ENCODE measurements at regions not wholly inside any gene's neighbourhood (a gene's known extent, or its start where the extent isn't known, plus 50 kb on each side); places are given as distances from the start of the nearest gene placed in this dataset.
"Not testable (repeated sequence)": the region's sequence is repeated elsewhere in the genome, so short reads cannot be mapped to it uniquely, and the experiment has no call there.

DNA sequence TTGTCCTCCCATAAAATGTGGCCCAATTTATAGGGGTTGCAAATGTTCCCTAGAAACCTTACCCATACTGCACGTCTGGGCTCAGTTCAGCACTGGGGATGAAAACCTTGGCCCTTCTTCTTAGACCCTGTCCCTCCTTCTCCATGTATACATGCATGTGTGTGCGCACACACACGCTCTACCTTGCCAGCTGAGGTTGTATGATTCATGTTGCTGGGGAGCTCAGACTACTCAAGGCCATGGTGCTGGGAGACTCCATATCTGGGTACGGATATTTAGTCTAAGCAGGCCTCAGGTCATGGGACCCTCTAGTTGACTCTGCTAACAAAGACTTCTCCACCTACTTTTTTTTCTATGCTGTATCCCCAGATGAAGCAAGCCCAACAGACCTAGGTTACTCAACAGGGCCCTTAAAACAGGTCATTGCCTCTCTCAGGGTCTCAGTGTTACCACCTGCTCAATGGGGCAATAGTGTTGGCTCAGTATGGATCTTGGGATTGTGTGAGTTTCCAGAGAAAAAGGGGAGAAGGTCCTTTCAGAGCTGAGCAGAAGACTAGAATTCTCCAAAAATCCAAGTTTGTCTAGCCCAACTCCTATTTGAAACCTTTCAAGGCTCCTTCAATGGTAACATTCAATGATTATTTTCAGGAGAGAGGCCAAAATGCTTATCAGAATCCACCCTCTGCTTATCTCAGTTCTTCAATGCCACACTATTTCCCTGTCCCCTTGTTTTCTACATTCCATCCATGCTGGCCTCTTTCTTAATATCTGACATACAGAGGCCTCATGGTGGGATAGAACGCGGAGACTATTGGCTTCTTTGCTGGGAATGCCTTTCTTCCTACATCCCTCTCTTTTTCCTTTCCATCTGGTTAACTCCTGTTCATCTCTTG lies 123.6 kb upstream of the PITX1 start:
- DNase-seq (ENCODE audit: low read depth in 2 of 2) = no peak

- no peak for DNase-seq (ENCODE audit: low read depth in 2 of 2)
Observed at GRCh38 chr5:135156715-135157404, 122.8 kb upstream of the PITX1 start.

DNA sequence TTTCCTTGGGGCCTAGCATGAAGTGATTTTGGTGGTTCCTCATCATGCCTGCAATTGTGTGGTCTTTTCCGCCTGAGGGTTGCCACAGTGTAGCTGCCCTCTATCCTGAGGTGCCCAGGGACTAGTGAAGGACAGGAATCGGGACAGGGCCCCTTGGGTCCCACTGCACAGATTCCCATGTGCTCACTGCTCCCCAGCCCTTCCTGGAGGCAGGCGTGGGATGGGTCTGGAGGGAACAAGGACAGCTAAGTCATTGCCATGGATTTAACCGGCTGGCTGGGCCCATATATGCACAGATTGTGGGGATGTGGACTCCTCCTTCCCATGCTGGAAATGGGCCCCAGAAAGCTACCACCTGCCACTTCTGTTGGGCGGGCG lies 122.3 kb upstream of the PITX1 start:
- no peak for DNase-seq (ENCODE audit: low read depth in 2 of 2)

- no peak for DNase-seq (ENCODE audit: low read depth in 2 of 2)
Observed at GRCh38 chr5:135155616-135156214, 121.7 kb upstream of the PITX1 start.

DNA sequence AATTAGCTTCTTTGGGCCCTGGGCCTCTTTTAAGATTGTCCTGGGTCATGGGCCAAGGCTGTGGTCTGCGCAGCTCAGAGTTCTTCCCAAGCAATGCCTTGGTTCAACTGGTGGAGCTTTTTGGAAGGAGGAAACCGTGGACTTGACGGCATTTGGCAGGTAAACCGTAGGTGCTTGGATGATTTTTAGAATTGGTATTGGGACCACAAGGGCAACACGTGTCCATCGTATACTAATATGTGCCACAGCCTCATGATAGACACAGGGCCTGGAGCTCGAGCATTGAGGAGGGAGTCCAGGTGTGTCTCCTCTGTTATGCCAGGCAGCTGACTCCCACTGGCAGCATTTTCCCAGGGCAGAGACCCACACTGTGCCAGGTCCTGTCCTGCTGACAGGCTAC lies 120.9 kb upstream of the PITX1 start:
- DNase-seq (ENCODE audit: low read depth in 2 of 2) = no peak

DNA sequence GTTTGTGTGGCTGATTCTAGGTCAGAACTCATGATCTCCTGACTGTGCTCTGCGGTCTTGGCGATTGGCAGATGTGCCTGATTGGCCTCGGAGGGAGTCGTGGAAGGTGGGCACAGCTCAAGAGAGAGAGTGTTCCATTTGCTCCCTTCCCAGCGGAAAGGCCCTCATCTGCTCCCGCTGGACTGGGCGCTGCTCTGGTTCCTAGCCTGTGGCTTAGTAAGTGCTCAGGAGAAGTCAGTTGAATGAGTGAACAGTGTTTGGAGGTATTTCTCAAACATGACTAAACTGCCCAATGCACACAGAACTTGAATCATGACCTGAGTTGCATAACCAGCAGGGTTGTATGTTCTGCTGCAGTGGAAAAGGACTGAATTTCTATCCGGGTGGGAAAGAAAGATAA lies 120.2 kb upstream of the PITX1 start:
- DNase-seq (ENCODE audit: low read depth in 2 of 2) = no peak

DNA sequence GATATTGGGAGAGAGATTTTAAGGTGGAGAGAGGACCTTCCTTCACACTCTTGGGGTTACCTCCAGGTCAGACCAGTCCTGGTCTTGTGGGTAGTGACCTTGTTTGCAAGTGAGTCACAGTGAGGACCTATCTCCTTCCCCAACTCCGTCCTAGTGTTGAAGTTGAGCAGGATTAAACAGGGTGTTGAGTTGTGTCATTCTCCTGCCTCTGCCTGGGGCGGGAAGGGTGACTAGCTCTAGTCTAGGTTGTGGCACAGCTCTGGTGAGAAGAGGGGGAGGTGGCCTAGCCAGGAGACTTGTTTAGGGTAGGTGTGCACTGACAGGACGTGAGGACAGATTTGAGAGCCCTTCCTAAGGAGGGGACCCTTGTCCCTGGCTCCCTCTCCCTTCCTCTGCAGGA lies 119.6 kb upstream of the PITX1 start:
- no peak for DNase-seq (ENCODE audit: low read depth in 2 of 2)

- no peak for DNase-seq (ENCODE audit: low read depth in 2 of 2)
Observed at GRCh38 chr5:135153259-135153658, 119.2 kb upstream of the PITX1 start.

DNA sequence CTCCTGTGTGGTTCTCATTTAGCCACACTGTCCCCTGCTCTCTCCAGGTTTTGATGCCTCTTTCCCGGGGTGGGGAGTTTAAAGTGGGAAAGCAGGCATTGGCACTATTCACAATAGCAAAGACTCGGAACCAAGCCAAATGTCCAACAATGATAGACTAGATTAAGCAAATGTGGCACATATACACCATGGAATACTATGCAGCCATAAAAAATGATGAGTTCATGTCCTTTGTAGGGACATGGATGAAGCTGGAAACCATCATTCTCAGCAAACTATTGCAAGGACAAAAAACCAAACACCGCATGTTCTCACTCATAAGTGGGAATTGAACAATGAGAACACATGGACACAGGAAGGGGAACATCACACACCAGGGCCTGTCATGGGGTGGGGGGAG lies 117.6 kb upstream of the PITX1 start:
- DNase-seq (ENCODE audit: low read depth in 2 of 2) = not testable (repeated sequence)

DNA sequence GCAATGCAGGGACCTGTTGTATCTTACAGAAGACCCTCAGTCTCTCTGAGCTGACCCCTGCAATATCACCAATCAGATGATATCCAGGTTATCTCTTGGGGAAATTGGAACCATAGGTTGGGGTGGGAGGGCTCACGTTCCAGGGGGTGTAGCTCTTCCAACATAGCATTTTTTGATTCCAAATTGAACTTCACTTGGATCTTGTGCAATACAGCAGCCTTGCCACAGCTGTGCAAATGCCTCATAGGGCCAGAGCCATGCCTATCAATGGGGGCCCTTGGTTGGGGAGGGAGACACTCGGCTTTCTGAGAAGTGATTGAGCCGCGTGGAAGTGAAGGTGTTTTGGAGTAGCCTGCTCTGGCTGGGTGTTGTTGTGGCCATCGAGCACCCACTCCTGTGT lies 117.2 kb upstream of the PITX1 start:
- DNase-seq (ENCODE audit: low read depth in 2 of 2) = no peak

DNA sequence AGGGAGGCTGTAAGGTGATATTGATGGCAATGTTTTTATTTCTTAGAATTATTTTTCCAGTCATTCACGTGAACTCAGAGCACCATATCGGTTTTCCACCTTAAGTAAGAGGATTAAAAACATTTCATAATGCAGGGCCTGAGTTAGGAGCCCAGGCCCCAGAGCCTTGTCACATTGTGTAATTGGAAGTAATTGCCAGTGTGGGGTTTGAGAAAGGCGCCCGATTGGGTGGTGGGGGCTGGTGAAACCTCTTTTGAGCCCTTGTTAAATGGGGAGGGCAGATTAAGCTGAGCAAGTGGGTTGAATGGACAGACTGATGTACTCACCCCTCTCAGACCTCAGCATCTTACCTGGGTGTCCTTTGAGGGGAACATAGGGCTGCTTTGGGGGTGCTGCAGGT lies 116.7 kb upstream of the PITX1 start:
- DNase-seq (ENCODE audit: low read depth in 2 of 2) = no peak

DNA sequence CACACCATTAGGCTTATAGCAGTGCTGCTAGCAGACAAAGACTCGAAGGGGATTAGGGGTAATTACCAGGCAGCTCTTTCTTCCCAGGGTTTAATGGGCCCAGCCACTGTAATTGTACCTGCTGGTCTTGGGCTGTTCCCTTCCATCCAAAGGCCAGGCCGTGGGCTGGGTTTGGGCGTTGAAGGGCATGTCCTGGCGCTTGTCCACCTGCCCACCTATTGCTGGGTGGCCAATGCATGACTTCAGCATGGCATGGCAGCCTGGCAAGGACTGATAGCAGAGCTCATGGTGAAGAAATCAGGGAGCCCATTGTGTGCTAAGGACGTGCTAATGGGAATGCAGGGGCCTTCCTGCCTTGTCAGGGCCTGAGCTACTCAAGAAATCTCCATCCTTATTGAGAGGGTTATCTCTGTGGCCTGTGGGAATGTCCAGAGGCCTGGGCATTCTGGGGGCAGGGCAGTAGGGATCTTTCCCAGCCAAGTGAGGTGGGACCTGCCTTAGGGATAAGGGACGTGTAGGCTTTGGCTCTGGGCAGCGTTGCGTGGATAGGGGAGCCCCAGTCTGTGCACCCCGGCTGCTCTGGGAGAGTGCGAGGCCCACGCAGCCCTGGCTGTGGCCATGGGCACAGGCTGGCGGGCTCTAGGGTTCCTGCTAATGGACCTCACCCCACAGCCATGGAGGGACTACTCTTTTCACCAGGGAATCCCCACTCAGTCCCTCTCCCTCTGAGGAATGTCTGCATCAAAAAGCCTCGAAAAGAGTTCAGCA lies 116.1 kb upstream of the PITX1 start:
- DNase-seq (ENCODE audit: low read depth in 2 of 2) = no peak

GRCh38 chr5:135149229-135149955 lies 115.4 kb upstream of the PITX1 start:
- DNase-seq (ENCODE audit: low read depth in 2 of 2) = no peak

DNA sequence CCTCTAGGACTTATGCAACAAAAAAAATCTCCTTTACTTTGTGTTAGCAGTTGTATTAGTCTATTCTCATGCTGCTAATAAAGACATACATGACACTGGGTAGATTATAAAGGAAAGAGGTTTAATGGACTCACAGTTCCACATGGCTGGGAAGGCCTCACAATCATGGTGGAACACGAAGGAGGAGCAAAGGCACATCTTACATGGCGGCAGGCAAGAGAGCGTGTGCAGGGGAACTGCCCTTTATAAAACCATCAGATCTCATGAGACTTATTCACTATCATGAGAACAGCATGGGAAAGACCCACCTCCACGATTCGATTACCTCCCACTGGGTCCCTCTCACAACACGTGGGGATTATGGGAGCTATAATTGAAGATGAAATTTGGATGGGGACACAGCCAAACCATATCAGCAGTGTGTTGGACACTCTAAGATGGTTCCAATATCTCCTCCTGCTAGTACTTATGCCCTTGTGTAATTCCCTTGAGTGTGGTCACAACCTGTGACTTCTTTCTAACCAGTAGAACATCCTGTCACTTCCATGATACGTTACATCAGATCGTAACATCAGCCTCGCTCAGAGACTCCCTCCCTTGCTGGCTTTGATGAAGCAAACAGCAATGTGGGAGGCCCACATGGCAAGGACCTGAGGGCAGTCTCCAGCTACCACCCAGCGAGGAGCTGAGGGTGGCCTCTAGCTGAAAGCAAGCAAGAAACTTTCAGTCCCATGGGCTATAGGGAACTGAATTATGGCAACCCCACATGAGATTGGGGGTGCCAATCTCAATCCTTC lies 113.5 kb upstream of the PITX1 start:
- DNase-seq (ENCODE audit: low read depth in 2 of 2) = no peak

- no peak for DNase-seq (ENCODE audit: low read depth in 2 of 2)
Observed at GRCh38 chr5:135145985-135146384, 112.0 kb upstream of the PITX1 start.

DNA sequence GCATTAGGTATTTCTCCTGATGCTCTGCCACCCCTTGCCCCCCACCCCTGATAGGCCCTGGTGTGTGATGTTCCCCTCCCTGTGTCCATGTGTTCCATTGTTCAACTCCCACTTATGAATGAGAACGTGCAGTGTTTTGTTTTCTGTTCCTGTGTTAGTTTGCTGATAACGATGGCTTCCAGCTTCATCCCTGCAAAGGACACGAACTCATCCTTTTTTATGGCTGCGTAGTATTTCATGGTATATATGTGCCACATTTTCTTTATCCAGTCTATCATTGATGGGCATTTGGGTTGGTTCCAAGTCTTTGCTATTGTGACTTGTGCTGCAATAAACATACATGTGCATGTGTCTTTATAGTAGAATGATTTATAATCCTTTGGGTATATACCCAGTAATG lies 109.7 kb upstream of the PITX1 start:
- DNase-seq (ENCODE audit: low read depth in 2 of 2) = not testable (repeated sequence)

DNA sequence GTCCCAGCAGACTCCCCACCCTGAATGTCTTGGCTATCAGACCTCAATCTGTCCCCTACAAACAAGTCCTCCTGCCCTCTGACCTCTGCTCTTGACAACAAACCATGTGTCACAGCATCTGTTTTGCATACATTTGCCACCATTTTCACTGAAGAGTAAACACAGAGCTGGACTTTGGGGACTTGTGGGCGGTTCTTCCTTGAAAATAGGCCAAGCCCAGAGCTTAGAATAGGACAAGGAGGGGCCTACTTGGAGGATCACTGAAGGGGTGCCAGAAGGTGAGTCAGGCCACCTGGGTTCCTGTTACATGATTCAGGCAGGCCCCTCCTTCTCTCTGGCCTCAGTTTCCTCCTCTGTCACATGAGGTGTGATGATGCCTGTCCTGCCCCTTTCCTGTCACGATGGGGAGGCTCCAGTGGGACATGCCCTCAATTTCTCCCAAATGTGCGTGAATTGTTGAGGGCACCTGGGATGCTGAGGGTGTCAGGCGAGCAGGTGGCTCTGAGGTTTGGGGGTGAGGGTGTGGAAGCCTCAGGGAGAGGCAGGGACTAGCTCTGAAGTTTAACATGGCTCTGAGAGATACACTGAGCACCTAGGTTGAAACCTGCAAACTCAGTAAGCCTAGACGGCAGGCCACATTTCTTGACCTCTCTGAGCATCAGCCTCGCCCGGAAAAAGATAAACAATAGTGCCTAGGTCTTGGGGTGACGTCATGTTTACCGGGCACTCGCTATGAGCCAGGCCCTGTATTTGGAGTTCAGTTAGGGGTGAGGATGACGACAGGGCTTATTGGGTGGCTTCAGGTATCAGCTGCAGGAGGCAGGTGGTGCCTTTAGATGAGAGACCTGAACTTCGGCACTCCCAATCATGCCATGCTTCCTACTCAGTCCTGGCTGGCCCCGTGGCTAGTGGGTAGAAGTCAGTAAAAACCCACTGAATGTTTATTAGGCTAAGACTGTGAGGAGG lies 107.6 kb upstream of the PITX1 start:
- DNase-seq (ENCODE audit: low read depth in 2 of 2) = no peak

DNA sequence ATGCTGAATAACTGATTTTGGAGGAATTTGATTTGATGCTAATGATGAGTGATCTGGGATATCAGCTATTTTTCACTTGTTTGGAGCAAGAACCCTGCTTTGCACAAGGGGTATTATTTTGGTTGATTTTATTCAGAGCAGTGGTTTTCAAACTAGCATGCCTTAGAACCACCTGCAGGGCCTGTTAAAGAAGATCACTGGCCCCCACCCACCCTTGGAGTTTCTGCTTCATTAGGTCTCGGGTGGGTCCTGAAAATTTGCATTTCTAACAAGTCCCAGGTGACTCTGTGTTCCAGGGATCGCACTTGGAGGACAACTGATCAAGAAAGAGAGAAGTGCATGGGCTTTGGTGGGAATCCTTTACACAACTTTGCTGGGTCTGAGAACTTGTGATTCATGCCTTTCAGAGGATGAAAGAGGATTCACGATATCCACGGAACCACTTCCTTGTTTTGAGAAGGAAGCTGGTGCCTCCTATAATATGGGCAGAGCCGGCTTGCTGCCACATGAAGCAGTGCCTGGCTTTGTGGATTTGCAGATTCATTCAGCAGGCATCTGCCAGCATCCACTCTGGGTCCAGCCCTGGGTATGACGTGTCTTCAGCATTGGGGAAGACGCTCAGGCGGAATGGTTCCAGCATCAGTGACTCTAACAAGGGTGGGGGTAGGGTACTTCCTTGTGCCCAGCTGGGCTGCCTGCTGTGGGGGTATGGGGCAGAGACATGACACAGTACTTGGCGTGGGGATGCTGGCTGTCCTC lies 106.6 kb upstream of the PITX1 start:
- DNase-seq (ENCODE audit: low read depth in 2 of 2) = no peak

Data from stimulated activated CD4-positive, alpha-beta T cell treated with anti-CD3 and anti-CD28 coated beads, Interleukin-1b, Interleukin-23, amount 100 ng/mL, for 4 hours (primary cell).